ENCODE measurements at regions not wholly inside any gene's neighbourhood (a gene's known extent, or its start where the extent isn't known, plus 50 kb on each side); places are given as distances from the start of the nearest gene placed in this dataset.

- 73 to 96% methylated on average over 2 of the region's 2 CpGs for WGBS, 2 donors
- Histone ChIP-seq H3K4me3 (replicated peaks in 1 of 3) (no peak overlapping the region), H3K27me3 (no peaks in the 10 kb centered on the region), H3K9me3 (no peaks in the 10 kb centered on the region), H3K27ac (no peak overlapping the region), H3K4me1 (no peaks in the 10 kb centered on the region), H3K36me3 (no peaks in the 10 kb centered on the region)
- TF ChIP-seq POLR2A (IDR thresholded peaks at IDR 0.05), result no peak
- TF ChIP-seq CTCF (IDR thresholded peaks at IDR 0.05), result no peak
- intact Hi-C loops (cut with DNase I), result no loop called here
- DNase-seq, result no peak
Observed at GRCh38 chr3:87128006-87128405, 99.1 kb upstream of the CHMP2B start.

GRCh38 chr3:87127281-87127680 is 99.8 kb upstream of the CHMP2B start:
- H3K9me3 ChIP-seq, result no peaks in the 10 kb centered on the region
- 73 to 79% methylated on average over 6 of the region's 6 CpGs for WGBS, 2 donors
- no peaks in the 10 kb centered on the region for H3K27me3 ChIP-seq
- TF ChIP-seq POLR2A (IDR thresholded peaks at IDR 0.05), result no peak
- TF ChIP-seq CTCF (IDR thresholded peaks at IDR 0.05), result no peak
- H3K36me3 ChIP-seq, result no peaks in the 10 kb centered on the region
- DNase-seq, result no peak
- intact Hi-C loops (cut with DNase I), result no loop called here
- H3K4me3 ChIP-seq (replicated peaks in 1 of 3), result no peak overlapping the region
- no peaks in the 10 kb centered on the region for H3K4me1 ChIP-seq
- no peak overlapping the region for H3K27ac ChIP-seq

GRCh38 chr3:87126321-87126720 is 100.8 kb upstream of the CHMP2B start:
- Histone ChIP-seq H3K36me3 (no peaks in the 10 kb centered on the region), H3K4me1 (no peaks in the 10 kb centered on the region), H3K27me3 (no peaks in the 10 kb centered on the region), H3K9me3 (no peaks in the 10 kb centered on the region), H3K27ac (no peak overlapping the region), H3K4me3 (replicated peaks in 1 of 3) (no peak overlapping the region)
- DNase-seq, result no peak
- WGBS, 2 donors, result 50 to 74% methylated on average over 4 of the region's 4 CpGs
- TF ChIP-seq CTCF (IDR thresholded peaks at IDR 0.05) (no peak), POLR2A (IDR thresholded peaks at IDR 0.05) (no peak)
- intact Hi-C loops (cut with DNase I), result no loop called here

- H3K36me3 ChIP-seq, result no peaks in the 10 kb centered on the region
- H3K27ac ChIP-seq, result no peak overlapping the region
- DNase-seq, result no peak
- no peaks in the 10 kb centered on the region for H3K4me1 ChIP-seq
- no peak overlapping the region for H3K4me3 ChIP-seq (replicated peaks in 1 of 3)
- intact Hi-C loops (cut with DNase I), result no loop called here
- H3K9me3 ChIP-seq, result no peaks in the 10 kb centered on the region
- H3K27me3 ChIP-seq, result no peaks in the 10 kb centered on the region
- TF ChIP-seq CTCF (IDR thresholded peaks at IDR 0.05) (no peak), POLR2A (IDR thresholded peaks at IDR 0.05) (no peak)
- WGBS, 2 donors, result 75 to 94% methylated on average over 5 of the region's 5 CpGs
Observed at GRCh38 chr3:87125116-87125515, 102.0 kb upstream of the CHMP2B start.

GRCh38 chr3:87122766-87123165 is 104.3 kb upstream of the CHMP2B start:
- Histone ChIP-seq H3K36me3 (no peaks in the 10 kb centered on the region), H3K27ac (no peak overlapping the region), H3K27me3 (no peaks in the 10 kb centered on the region), H3K4me3 (replicated peaks in 1 of 3) (no peak overlapping the region), H3K9me3 (no peaks in the 10 kb centered on the region), H3K4me1 (no peaks in the 10 kb centered on the region)
- intact Hi-C loops (cut with DNase I), result no loop called here
- TF ChIP-seq CTCF (IDR thresholded peaks at IDR 0.05), result no peak
- no peak for TF ChIP-seq POLR2A (IDR thresholded peaks at IDR 0.05)
- DNase-seq, result no peak

Measured in thyroid gland (tissue), 4 donors.